Right renal cortex interstitium (tissue), 3 donors: ENCODE measurements at regions not wholly inside any gene's neighbourhood (a gene's known extent, or its start where the extent isn't known, plus 50 kb on each side); places are given as distances from the start of the nearest gene placed in this dataset.

Source experiments
- DNase-seq, 3 donors: peaks; one replicate each; pipeline ENCODE4 v3.0.0-alpha.2; 2013; ENCODE audit warnings: low read depth in 3 of 3, low spot score in 2 of 3

DNA sequence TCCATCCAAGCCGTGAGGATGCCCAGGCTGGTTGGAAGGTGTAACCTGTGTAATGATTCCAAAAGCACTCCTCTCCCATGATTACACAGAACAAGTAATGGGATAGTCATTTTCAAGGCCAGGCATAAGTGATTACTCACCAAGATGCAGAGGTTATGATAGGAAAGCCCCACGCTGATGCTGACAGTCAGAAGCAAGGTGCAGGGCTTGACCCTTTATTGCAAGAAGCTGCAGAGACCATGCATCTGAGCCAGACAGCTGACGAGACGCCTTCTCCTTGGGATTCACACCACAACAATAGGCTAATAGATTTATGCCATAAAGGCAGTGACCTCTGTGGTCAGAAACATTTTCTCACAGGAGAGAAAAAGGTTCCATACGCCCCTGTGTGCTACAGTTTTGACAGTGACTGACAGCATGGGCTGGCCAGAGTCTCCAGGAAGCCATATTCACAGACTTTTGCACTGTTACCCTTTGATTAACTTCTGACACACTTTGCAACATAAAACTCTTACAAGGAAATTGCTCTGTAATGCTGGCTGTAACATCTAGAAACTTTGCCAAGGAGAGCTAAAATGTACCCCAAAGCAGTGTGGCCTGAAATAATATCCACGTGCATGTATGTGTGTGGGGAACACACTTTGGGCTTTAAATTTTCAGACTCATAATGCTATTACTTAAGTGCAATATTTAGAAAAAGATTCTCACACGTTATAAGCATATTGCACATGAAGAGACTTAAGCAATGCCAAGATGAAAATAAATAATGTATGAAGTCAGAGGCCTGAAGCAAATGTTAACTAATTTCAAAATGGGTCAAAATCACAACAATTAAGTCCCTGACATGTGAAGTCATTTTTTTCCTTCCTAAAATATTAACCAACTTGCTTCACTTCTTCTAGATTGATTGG, 1079.0 kb upstream of the TENM4 start:
- DNase-seq = peak in 1 of 3 donors; percentile 21

GRCh38 chr11:80517701-80518100, 1076.9 kb upstream of the TENM4 start:
- no peak for DNase-seq

DNA sequence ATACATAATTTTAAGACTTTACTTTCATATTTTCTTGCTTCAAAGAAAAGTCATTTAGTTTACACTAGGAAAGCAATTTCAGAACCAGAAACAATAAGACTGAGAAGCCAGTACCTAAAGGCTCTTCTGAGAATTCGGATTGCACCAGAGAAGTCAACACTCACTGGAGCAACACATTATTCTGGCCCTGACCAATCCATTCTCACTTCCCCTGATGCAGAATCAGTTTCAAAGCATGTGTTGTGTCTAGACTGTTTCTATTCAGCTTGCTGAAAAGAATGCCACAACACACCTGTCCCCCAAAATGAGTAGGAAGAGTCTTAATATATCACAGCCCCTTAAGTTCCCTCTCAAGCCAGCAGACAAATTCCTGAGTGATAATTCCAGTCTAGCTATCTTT, 1074.3 kb upstream of the TENM4 start:
- DNase-seq = no peak

DNA sequence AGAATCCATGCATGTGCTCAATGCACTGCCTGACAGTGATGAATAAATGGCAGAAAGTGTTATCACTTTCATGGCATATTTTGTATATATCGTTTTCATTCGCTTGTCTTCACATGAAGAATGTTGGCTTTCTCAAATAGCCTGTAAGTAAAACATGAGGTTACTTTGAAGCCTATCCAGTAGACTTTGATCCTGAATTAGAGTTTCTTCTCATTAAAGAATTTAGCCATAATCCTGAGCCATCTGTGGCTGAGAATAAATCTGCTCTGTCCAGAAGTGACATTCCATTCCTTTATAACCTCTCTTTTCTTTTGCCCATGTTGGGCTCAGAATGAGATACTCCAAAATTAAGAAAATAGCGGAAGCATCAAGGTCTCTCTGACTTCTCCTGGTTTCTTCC, 1071.7 kb upstream of the TENM4 start:
- DNase-seq = no peak

GRCh38 chr11:80505771-80506170, 1064.9 kb upstream of the TENM4 start:
- DNase-seq = no peak

DNA sequence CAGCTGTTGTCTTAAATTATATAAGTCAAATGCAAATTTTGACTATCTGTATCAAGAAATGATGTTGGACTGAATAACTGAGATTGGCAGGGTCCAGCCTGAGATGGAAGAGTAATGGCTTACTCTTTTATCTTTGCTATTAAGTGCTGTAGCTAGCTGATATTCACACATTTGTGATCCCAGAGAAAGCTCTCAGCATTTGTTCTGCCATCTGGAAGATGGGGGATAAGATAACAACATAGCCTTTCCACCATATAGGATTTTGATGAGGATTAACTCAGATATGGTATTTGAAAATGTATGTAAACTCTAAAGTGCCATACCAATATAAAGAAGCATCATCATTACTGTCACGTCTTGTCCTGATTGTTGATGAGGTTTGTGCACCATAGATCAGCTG, 1063.2 kb upstream of the TENM4 start:
- no peak for DNase-seq

- DNase-seq = no peak
Measured at GRCh38 chr11:80502511-80502910, 1061.7 kb upstream of the TENM4 start.

- DNase-seq = no peak
Measured at GRCh38 chr11:80495116-80495515, 1054.3 kb upstream of the TENM4 start.

DNA sequence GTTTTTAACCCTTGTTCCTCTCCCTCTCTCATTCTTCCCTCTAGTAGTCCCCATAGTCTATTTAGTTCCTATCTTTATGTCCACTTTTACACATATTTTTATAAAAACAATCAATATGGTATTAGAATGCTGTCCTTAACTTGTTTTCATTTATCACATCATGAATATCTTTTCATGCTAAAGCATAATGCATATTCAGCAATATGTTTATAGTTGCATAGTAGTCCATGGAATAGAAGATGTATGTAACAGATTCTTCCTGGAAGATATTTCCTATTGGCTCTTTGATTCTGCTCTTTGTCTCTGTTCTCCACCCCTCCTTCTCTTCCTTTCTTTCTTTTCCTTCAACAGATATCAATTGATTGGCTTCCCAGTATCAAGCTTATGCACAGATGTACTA, 1047.1 kb upstream of the TENM4 start:
- DNase-seq = no peak

DNA sequence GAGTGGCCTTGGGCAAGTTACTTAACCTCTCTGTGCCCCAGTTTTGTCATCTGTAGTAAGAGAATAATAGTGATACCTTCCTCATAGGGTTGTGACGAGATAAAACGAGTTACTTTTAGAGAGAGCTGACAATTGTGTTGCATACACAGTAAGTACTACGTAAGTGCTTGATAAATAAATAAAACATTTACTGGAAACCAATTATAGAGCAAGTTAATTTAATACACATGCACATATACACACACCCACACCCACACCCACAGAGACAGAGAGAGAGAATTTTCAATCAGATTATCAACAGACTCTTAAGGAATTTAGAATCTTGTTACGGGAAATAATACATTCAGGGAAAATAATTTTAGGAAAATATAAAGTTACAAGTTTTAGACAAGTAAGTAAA, 1045.8 kb upstream of the TENM4 start:
- no peak for DNase-seq

- DNase-seq = no peak
Measured at GRCh38 chr11:80477178-80477577, 1036.3 kb upstream of the TENM4 start.

- no peak for DNase-seq
Measured at GRCh38 chr11:80473562-80473961, 1032.7 kb upstream of the TENM4 start.

- no peak for DNase-seq
Measured at GRCh38 chr11:80469871-80470270, 1029.0 kb upstream of the TENM4 start.

GRCh38 chr11:80466570-80466969, 1025.7 kb upstream of the TENM4 start:
- no peak for DNase-seq

- DNase-seq = no peak
Measured at GRCh38 chr11:80462211-80462610, 1021.4 kb upstream of the TENM4 start.

DNA sequence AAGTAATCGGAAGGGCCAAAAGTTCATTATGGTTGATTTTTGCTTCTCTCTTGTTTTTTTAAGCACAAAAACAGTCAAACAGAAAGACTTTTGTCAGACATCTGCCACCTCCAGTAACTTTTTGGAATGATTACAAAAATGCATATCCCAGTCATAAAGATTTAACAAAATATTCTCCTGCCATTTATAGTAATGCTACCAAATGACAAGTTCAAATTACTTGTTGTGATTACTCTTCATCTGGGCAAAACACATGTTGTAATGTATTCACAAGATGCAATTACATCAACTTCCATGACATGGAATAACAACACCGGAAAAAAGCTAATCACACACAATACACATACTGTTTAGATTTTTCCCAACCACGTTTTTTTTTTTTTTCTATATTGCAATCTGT, 1017.5 kb upstream of the TENM4 start:
- DNase-seq = no peak

- DNase-seq = no peak
Measured at GRCh38 chr11:80457823-80458222, 1017.0 kb upstream of the TENM4 start.

GRCh38 chr11:80455818-80456217, 1015.0 kb upstream of the TENM4 start:
- no peak for DNase-seq

GRCh38 chr11:80451105-80451504, 1010.3 kb upstream of the TENM4 start:
- no peak for DNase-seq

- no peak for DNase-seq
Measured at GRCh38 chr11:80448709-80449108, 1007.9 kb upstream of the TENM4 start.

DNA sequence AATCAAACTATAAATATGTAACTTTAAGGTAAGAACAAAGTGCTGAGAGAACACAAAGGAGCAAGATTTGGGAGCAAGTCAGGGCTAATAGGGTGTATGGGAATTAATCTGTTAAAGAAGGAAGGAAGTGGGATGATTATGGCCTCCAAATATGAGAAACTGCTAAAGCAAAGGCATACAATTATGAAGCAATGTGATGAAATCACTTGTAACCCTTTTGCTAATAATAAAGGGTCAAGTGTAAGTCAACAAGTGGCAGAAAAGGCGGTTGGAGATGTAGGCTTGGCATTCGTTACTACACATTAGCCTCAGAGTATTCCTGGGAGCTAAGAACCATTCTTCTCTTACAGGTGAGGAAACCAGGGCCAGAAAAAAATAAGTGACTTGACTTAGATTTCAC, 1002.3 kb upstream of the TENM4 start:
- DNase-seq = no peak

DNA sequence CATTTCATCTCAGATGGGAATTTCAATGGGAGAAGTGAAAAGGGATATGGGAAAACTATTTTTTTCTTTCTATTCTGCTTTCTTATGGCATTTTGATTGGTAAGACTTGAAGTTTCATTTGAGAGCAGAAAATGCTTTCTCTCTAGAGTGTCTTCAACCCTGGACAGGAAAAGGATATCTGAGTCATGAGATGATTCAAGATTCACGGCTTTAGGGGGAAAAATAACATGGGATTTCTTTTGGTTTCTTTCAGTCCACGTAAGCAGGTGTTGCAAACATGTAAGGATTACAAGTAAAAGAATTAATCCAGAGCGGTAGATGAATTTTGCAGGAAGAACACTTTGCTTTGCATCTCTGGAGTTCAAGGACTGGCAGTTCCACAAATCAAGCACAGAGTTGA, 1001.0 kb upstream of the TENM4 start:
- DNase-seq = no peak

GRCh38 chr11:80440835-80441234, 1000.0 kb upstream of the TENM4 start:
- DNase-seq = no peak
